K562 (cell line): ENCODE measurements at regions not wholly inside any gene's neighbourhood (a gene's known extent, or its start where the extent isn't known, plus 50 kb on each side); places are given as distances from the start of the nearest gene placed in this dataset.

Source experiments
- ATAC-seq: fragments of 200-7000 bp; cut with Tn5 transposase; 3 replicates; pipeline ENCODE4 v1.9.1; 2020; ENCODE audit warnings: moderate library complexity
- BruUV-seq: library from RNA; stranded (reverse); fragments of 400-500 nt; replicated peaks from 2 replicates; lab custom pipeline; 2021; lab: Mats Ljungman, UMichigan
- CTCF ChIA-PET: fragments of 300-600 bp; formaldehyde crosslinking; extraction: SDS; loops from one replicate; lab custom pipeline; 2021; ENCODE audit warnings: low intra/inter-chr PET ratio; lab: Yijun Ruan, JAX
- POLR2A ChIA-PET: fragments of 300-600, 350-650 bp; sonication (Branson Sonifier 250); formaldehyde crosslinking; extraction: SDS; loops from one replicate; lab custom pipeline; 2021; ENCODE audit warnings: antibody characterized with exemption, inconsistent platforms; lab: Yijun Ruan, JAX
- DNase-seq, 4 experiments: peaks; one replicate each; pipeline versions ENCODE4 v3.0.0 to v3.0.0-alpha.2; 2011 to 2018; ENCODE audit warnings: low spot score in 3 of 4, mixed read lengths in 3 of 4; ENCODE audit errors: extremely low read depth in 1 of 4
- FAIRE-seq: peaks from 2 replicates; lab custom pipeline; 2011; peaks lifted over from hg19 to GRCh38; lab: Jason Lieb, UNC
- H2AFZ ChIP-seq: 2 replicates; pipeline ENCODE4 v1.6.0; 2011; ENCODE audit warnings: low read depth, low read length, control low read depth, inconsistent platforms
- H3K27ac ChIP-seq: fragments of 200-600 bp; 3 replicates; pipeline ENCODE4 v1.8.0; 2011; ENCODE audit warnings: low read depth, mild to moderate bottlenecking, control low read depth, inconsistent platforms, low read length, moderate library complexity, mixed read lengths; ENCODE audit errors: extremely low read depth
- H3K27me3 ChIP-seq, 2 experiments: fragments of 300-600 bp in 1 of 2; 2 replicates in 1 of 2; 3 replicates in 1 of 2; pipeline versions ENCODE4 v1.6.0 to v1.8.0; 2011; ENCODE audit warnings: inconsistent platforms in 2 of 2, low read length in 2 of 2, mild to moderate bottlenecking in 1 of 2, mixed read lengths in 1 of 2, moderate library complexity in 1 of 2; ENCODE audit not compliant: control insufficient read depth in 2 of 2, insufficient read depth in 2 of 2
- H3K36me3 ChIP-seq: fragments of 300-600 bp; 3 replicates; pipeline ENCODE4 v1.8.0; 2011; ENCODE audit warnings: mild to moderate bottlenecking, low read length, inconsistent platforms; ENCODE audit not compliant: control insufficient read depth, insufficient read depth
- H3K4me1 ChIP-seq, 2 experiments: fragments of 200-600 bp in 1 of 2; replicated peaks in 1 of 2; 2 replicates in 1 of 2; 3 replicates in 1 of 2; pipeline versions ENCODE4 v1.5.1 to v1.8.0; 2011; ENCODE audit warnings: inconsistent platforms in 2 of 2, low read length in 2 of 2, mild to moderate bottlenecking in 1 of 2, mixed read lengths in 1 of 2, moderate library complexity in 1 of 2; ENCODE audit not compliant: control insufficient read depth in 2 of 2, insufficient read depth in 2 of 2
- H3K4me2 ChIP-seq: 2 replicates; pipeline ENCODE4 v1.6.1; 2011; ENCODE audit warnings: low read length, control low read depth, inconsistent platforms, mixed read lengths; ENCODE audit not compliant: insufficient read depth
- H3K4me3 ChIP-seq: fragments of 200-600 bp; sonication (generic), shearing (Covaris generic); 2 replicates; pipeline ENCODE4 v1.5.1; 2016; ENCODE audit warnings: control low read depth, inconsistent platforms
- H3K79me2 ChIP-seq: fragments of 200-600 bp; 3 replicates; pipeline ENCODE4 v1.8.0; 2011; ENCODE audit warnings: low read length, inconsistent platforms; ENCODE audit not compliant: control insufficient read depth, insufficient read depth
- H3K9ac ChIP-seq, 2 experiments: 2 replicates each; pipeline versions ENCODE4 v1.6.0 to v1.6.1; 2011; ENCODE audit warnings: low read depth in 2 of 2, low read length in 2 of 2, control low read depth in 1 of 2, inconsistent platforms in 1 of 2, mild to moderate bottlenecking in 1 of 2, mixed read lengths in 1 of 2; ENCODE audit not compliant: insufficient read depth in 1 of 2
- H3K9me1 ChIP-seq: one replicate; pipeline ENCODE4 v1.6.0; 2011; ENCODE audit warnings: inconsistent platforms, mild to moderate bottlenecking, low read length, moderate library complexity; ENCODE audit not compliant: control insufficient read depth, insufficient read depth
- H3K9me3 ChIP-seq: replicated peaks from 2 replicates; pipeline ENCODE4 v1.5.1; 2011; ENCODE audit warnings: low read depth, low read length, inconsistent platforms; ENCODE audit not compliant: control insufficient read depth, insufficient read depth
- H4K20me1 ChIP-seq: replicated peaks from 2 replicates; pipeline ENCODE4 v1.6.1; 2011; ENCODE audit warnings: low read length, inconsistent platforms, mixed read lengths; ENCODE audit not compliant: control insufficient read depth, insufficient read depth
- ASH1L ChIP-seq: fragments of 450-650 bp; IDR thresholded peaks from 2 replicates; pipeline ENCODE4 v1.6.1; 2018; ENCODE audit warnings: borderline replicate concordance, mild to moderate bottlenecking, low read depth; ENCODE audit not compliant: partially characterized antibody
- CBFA2T3 ChIP-seq: fragments of 450-650 bp; IDR thresholded peaks from 2 replicates; pipeline ENCODE4 v1.6.1; 2017
- MEF2A ChIP-seq: IDR thresholded peaks from 2 replicates; pipeline ENCODE4 v1.6.1; 2011; ENCODE audit warnings: low read depth, mild to moderate bottlenecking, low read length, moderate library complexity; ENCODE audit not compliant: control insufficient read depth
- NCOR1 ChIP-seq: fragments of 450-650 bp; IDR thresholded peaks from 2 replicates; pipeline ENCODE4 v1.6.1; 2016; ENCODE audit warnings: mild to moderate bottlenecking, moderate library complexity
- TSC22D4 ChIP-seq: fragments of 450-650 bp; IDR thresholded peaks from 2 replicates; pipeline ENCODE4 v1.6.1; 2016; ENCODE audit warnings: missing genetic modification characterization, missing biosample characterization, control low read depth
- ZNF24 ChIP-seq: fragments of 450-650 bp; IDR thresholded peaks from 2 replicates; pipeline ENCODE4 v1.6.1; 2016
- WGBS: fragments of 100-300 bp; shearing (Covaris generic); methylation state at CpG from one replicate; pipeline ENCODE4 v1.1.6; 2016; ENCODE audit warnings: low coverage, mixed read lengths; ENCODE audit not compliant: insufficient coverage; ENCODE audit errors: missing lambda C conversion rate; 5-methylcytosine and 5-hydroxymethylcytosine counted together
- in situ Hi-C: fragments of 300-500 bp; cut with MboI; formaldehyde crosslinking; loops from 4 replicates; pipeline ENCODE4 v1.15.0; 2018; ENCODE audit warnings: inconsistent platforms, mixed read lengths
- intact Hi-C: fragments of 100-400 bp; cut with micrococcal nuclease; formaldehyde crosslinking; loops from 2 replicates; pipeline ENCODE4 v1.14.2; 2022
- TF ChIP-seq, protein P1 (sequence below): sonication (generic); formaldehyde crosslinking; IDR thresholded peaks from 2 replicates; pipeline ENCODE4 v1.8.0; 2022; ENCODE audit warnings: mild to moderate bottlenecking, missing genetic modification reagents, borderline replicate concordance

DNA sequence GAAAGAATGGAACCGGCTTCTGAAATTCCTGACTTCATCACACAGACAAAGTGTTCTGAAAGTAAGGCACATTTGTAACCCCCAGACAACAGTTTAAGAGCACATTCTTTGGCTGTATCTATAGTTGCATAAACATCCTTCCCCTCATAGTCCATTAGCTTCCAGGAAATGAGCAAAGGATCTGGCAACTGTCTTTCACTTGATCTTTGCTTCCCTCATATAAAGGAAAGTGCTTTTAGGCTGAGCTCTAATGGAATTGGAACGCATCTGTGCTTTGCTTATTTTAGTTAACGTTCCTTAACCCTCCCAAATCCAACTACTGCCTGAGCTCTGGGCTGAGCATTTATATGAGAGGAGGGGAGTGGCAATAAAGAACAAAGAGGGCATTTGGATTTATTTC, 76.9 kb upstream of the API5 start:
- Histone ChIP-seq H3K9me3 (no peaks in the 10 kb centered on the region), H2AFZ (no peak overlapping the region), H4K20me1 (no peaks in the 10 kb centered on the region), H3K4me3 (no peak overlapping the region), H3K79me2 (no peaks in the 10 kb centered on the region), H3K27me3 (no peaks in the 10 kb centered on the region), H3K9me1 (no peaks in the 10 kb centered on the region), H3K9ac (no peak overlapping the region), H3K4me1 (no peaks in the 10 kb centered on the region), H3K36me3 (no peaks in the 10 kb centered on the region), H3K27ac (no peak overlapping the region), H3K4me2 (no peak overlapping the region)
- no peak for FAIRE-seq
- intact Hi-C loops (no loop called here), in situ Hi-C loops (no loop called here)
- BruUV-seq = no TSS peak
- no peak for DNase-seq
- no peak for ATAC-seq
- WGBS = 0% methylated on average over 3 of the region's 3 CpGs
- POLR2A ChIA-PET = interaction anchor here (0.7 kb wide), 1 partner anchor 73 kb away, joined by 5 read pairs; no protein-coding TSS in a partner anchor
- CTCF ChIA-PET = no interaction called here
- TF ChIP-seq MEF2A (no peak), NCOR1 (no peak), TSC22D4 (tag) (no peak)

DNA sequence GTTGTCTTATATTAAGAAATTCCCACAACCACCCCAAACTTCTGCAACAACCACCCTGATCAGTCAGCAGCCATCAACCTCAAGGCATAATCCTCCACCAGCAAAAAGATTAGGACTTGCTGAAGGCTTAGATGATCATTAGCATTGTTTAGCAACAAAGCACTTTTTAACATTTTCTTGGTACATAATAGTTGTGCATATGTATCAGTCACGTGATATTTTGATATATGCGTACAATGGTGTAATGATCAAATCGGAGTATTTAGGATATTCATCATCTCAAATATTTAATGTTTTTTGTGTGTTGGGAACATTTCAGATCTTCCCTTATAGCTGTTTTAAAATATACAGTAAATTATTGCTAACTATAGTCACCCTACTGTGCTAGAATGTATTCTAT, 73.5 kb upstream of the API5 start:
- no TSS peak for BruUV-seq
- no peak overlapping the region for H3K9ac ChIP-seq
- H3K4me1 ChIP-seq = no peaks in the 10 kb centered on the region
- ChIA-PET POLR2A (no interaction called here), CTCF (no interaction called here)
- no peaks in the 10 kb centered on the region for H3K36me3 ChIP-seq
- H3K9me3 ChIP-seq = no peaks in the 10 kb centered on the region
- H3K9me1 ChIP-seq = no peaks in the 10 kb centered on the region
- ATAC-seq (no peak), FAIRE-seq (no peak), DNase-seq (no peak)
- H3K79me2 ChIP-seq = no peaks in the 10 kb centered on the region
- H4K20me1 ChIP-seq = no peaks in the 10 kb centered on the region
- H3K4me2 ChIP-seq = no peak overlapping the region
- no peak overlapping the region for H2AFZ ChIP-seq
- intact Hi-C loops (no loop called here), in situ Hi-C loops (no loop called here)
- no peak overlapping the region for H3K27ac ChIP-seq
- 3% methylated on average over 3 of the region's 3 CpGs for WGBS
- no peak overlapping the region for H3K4me3 ChIP-seq
- no peaks in the 10 kb centered on the region for H3K27me3 ChIP-seq
- TF ChIP-seq, protein P1, sequence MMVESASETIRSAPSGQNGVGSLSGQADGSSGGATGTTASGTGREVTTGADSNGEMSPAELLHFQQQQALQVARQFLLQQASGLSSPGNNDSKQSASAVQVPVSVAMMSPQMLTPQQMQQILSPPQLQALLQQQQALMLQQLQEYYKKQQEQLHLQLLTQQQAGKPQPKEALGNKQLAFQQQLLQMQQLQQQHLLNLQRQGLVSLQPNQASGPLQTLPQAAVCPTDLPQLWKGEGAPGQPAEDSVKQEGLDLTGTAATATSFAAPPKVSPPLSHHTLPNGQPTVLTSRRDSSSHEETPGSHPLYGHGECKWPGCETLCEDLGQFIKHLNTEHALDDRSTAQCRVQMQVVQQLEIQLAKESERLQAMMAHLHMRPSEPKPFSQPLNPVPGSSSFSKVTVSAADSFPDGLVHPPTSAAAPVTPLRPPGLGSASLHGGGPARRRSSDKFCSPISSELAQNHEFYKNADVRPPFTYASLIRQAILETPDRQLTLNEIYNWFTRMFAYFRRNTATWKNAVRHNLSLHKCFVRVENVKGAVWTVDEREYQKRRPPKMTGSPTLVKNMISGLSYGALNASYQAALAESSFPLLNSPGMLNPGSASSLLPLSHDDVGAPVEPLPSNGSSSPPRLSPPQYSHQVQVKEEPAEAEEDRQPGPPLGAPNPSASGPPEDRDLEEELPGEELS (CRISPR knock-in tag) = no peak
- TF ChIP-seq ZNF24 (no peak), ASH1L (no peak), CBFA2T3 (no peak)
